HG03159 (cell line): ENCODE measurements at regions not wholly inside any gene's neighbourhood (a gene's known extent, or its start where the extent isn't known, plus 50 kb on each side); places are given as distances from the start of the nearest gene placed in this dataset.

ENCODE experiments used
- ATAC-seq: cut with Tn5 transposase; IDR thresholded peaks from one replicate; pipeline ENCODE4 v1.9.1; 2021; ENCODE audit warnings: mild to moderate bottlenecking, moderate library complexity; ENCODE audit not compliant: unreplicated experiment

DNA sequence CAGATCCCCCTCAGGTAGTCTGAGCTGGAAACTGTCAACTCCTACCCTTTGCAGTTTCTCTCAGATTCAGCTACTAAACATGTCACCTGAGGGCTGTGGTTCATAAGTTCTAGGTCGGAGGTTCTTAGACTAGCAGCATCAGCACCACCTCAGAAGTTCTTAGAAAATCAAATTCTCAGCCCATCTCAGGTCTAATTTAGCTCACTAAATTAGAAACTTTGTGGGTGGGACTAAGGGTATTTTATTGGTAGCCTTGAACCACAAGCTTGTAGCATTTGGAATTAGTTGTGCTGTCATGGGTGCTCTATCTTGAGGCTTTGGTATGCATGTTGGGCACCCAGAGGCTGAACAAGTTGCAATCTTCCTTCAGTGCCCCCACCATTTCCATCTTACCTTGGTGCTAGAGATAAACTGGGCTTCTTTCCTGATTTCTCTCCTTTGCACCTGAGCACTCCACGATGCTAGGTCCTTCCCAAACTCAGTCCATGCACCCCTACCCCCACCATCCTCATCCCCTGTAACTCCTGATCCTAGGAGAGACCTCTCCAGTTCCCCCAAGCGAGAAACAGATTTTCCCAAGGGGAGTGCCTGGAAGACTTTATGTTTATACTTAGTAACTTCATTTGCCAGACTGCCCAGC lies 54.2 kb downstream of the S1PR1 start:
- ATAC-seq = no peak

DNA sequence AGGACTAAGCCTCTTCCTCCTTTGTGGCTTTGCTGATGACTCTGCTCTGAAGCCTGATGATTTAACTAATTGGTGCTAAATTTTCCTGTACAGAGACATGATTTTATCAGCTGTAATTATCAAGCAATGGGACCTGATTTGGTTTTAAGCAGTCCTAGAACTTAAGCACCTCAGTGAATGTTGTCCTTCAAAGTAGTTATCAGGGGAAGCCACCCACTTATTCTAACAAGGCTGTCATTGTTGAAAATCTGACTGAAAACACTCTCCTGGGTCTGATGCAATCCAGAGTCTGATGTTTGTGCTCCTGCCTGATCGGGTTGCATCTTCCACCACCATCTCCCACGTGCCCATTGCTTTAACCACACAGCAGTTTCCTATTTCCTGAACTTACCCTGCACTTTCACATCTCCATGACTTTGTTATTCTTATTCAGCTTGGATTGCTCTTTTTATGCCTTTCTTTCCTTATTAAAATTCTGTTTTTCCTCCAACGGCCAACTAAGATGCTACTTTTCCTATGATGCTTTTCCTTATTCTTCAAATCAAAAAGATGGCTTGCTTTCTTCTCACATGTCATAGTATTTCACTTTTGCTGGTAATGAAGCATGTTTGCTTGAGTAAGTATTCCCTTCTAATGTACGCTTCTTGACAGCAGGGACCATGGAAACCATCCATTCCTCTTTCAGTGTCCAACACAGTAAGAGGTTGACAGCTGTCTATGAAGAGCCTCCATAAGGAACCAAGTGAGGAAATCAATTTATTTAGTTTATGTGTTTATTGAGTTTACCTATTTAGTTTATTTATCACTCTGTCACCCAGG lies 55.0 kb downstream of the S1PR1 start:
- ATAC-seq = no peak

GRCh38 chr1:101293461-101294051 lies 56.7 kb downstream of the S1PR1 start:
- peak; percentile 44 for ATAC-seq

DNA sequence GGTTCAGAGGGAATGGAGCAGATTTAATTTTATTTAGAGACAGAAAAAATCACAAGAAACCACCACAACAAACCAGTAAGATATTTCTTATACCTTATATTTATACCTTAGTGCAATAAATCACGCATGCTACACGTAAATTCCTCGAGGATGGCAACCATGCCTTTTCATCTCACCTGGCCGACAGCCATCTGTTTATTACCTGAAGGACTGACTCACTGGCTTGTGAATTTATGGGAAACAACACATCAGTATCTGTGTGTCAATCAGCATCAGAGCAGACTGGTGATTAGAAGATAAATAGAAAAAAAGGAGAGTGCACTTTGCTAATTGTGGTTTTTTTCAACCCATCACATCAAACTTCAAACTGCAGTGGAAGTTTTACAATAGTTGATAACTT lies 58.4 kb downstream of the S1PR1 start:
- ATAC-seq = no peak

GRCh38 chr1:101298663-101299062 lies 61.8 kb downstream of the S1PR1 start:
- no peak for ATAC-seq

- no peak for ATAC-seq
Measured at GRCh38 chr1:101299141-101299540, 62.3 kb downstream of the S1PR1 start.

GRCh38 chr1:101299710-101300109 lies 62.9 kb downstream of the S1PR1 start:
- no peak for ATAC-seq

DNA sequence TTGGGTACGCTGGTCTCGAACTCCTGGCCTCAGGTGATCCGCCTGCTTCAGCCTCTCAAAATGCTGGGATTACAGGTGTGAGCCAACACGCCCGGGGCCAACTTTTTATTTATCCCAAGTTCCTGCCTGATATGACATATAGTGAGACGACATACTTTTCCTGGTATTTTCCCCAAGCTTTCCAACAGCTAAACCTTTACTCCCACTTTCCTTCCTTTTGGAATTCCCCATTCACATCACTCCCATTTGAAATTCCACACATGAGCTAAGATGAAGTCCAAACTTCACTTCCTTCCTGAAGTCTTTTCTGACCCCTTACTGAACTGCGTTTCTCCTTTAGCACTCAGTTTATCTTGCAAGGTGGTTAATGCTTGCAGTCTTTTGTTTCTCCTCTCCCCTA lies 64.1 kb downstream of the S1PR1 start:
- ATAC-seq = no peak

DNA sequence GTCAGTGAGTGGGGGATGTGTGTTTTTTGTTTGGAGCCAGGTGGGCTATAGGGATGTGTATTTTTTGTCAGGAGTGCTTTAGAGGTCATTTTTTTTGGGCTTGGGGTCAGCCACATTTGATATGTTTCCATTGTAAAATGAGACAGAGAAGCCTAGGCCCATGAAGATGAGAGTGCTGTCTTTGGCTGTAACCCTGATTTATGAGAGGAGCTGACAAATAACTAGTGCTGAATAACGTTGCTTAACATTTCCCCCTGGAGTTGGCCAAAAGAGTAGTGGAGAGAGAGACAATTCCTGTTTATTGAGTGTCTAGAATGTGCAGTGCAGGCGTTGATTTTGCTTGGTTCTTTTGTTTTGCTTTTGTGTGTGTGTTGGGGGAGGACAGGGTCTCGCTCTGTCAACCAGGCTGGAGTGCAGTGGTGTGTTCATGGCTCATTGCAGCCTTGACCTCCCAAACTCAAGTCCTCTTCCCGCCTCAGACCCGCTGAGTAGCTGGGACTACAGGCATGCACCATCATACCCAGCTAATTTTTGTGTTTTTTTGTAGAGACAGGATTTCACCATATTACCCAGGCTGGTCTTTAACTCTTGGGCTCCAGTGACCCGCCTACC lies 64.7 kb downstream of the S1PR1 start:
- ATAC-seq = no peak

GRCh38 chr1:101302831-101303511 lies 66.2 kb downstream of the S1PR1 start:
- no peak for ATAC-seq

DNA sequence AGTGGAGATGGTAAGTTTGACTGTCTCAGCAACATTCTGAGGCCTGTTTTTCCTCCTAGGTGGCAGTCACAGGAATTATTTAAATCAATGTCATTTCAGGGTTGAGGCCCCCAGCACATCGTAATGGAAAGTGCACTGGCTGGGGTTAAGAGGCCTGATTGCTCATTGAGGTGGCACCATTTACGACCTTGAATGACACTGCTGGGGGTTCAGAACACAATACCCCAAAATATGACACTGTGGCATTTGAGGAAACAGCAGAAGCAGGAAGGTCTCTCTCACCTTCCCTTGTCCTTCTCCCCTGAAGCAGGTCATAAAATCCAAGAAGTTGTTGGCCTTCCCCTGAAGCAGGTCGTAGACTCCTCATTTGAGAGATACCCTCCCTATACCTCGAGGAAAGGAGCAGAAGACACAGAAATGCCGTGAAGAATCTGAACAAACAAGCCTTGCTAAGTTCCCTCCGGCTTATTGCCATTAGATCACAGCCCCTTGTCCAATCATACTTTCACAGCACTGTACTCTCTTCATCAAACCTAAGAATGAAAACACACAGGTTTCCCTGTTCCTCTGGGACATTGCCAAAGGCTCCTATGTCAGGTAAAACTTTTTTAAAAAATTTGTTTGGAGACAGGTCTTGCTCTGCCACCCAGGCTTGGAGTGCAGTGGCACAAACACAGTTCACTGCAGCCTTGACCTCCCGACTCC lies 71.3 kb downstream of the S1PR1 start:
- no peak for ATAC-seq

DNA sequence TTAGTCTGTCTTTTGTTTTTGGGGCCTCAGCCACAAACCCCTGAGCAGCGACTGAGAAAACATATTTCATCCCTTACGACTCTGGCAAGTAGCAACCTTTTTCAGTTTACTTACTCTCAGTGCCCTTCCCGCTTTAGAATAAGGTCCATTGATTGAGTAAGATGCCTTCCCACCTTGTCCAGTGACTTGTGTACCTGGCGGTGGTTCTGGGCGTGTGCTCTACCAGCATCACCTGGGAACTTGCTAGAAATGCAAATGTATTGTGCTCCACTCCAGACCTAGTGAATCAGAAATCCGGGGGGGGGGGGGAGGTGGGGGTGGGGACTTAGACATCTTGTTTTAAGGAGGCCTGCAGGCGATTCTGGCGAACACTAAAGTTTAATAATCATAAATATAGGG lies 72.1 kb downstream of the S1PR1 start:
- ATAC-seq = peak; percentile 11

DNA sequence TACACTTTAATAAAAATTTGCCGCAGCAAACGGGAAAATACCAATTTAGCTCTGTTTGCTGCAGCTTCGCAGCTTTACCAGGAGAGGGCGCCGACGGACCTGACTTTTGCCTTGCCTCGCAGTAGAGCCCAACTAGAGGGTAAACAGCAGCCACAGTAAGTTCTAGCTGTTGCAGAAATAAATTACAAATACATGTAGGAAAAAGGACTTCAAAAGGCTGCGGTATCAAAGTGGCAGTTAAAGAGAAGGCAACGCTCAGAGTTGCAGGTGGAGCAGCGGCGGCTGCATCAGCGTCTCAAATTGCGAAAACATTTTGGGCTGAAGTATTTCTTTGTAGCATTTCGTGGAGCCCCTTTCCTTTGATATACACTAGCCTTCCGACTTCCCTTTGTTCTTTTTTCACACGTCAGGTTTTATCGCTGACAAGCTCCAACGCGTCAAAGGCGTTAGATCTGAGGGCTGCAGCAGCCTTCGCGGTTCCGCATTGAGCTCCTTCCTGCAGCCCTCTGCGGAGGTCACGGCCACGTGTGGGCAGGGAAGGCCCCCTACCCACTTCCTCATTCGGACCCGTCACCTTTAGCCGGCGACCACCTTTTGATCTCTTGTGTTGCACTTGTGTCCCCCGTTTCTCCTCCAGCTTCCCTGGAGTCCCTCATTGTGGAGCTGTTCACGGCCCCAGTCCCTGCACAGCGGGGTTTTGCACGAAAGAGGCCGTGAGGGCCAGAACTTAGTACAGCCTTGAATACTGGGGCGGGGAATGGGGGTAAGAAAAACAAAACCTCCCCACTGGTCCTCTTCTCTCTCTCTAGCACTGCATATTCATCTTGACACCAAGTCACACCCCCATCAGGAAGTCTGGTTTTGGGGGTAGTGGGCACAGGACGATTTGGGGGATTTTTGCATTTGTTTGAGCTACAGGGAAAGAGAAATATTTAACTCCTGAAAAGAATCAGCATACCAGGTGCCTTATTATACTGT lies 72.8 kb downstream of the S1PR1 start:
- peak; percentile 53 for ATAC-seq

GRCh38 chr1:101310506-101310905 lies 73.7 kb downstream of the S1PR1 start:
- ATAC-seq = no peak

GRCh38 chr1:101311146-101311920 lies 74.5 kb downstream of the S1PR1 start:
- no peak for ATAC-seq

GRCh38 chr1:101312147-101312546 lies 75.3 kb downstream of the S1PR1 start:
- ATAC-seq = no peak

DNA sequence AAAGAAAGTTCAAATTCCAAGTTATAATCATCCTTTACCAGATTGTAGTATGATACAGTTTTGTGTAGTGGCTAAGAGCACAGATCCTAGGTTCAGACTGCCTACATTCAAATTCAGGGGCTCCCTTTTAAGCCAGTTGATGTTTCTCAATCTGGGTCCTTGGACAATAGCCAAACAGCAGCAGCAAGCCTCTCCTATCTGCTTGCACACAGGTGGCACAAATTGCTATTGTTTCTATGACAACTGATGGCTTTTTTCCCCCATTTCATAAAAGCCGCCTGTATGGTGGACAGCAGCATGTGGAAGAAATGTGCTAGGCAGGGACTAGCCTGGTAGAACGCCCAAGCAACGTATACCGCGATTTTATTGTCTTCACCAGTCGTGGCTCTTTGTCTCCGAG lies 76.5 kb downstream of the S1PR1 start:
- ATAC-seq = no peak

DNA sequence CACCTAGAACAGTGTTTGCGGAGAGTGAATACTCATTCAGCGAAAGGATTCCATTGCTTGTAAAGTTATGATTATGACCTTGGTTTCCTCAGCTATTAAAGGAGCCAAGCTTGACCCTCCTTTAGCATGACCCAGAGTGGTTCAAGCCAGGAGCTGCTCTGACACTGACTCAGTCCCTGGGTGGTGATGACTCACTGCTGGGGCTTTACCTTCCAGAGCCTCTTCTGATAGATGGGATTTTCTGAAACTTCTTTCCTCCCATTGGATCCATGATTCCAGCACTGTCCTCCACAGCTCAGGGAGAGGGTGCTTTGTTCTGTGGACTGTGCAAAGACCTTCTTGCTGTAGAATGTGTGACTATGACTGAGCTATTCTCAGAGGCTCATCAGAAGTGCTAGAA lies 77.4 kb downstream of the S1PR1 start:
- peak; percentile 46 for ATAC-seq

- ATAC-seq = no peak
Measured at GRCh38 chr1:101316256-101316655, 79.4 kb downstream of the S1PR1 start.
